Endothelial cell of umbilical vein (primary cell): ENCODE measurements at regions not wholly inside any gene's neighbourhood (a gene's known extent, or its start where the extent isn't known, plus 50 kb on each side); places are given as distances from the start of the nearest gene placed in this dataset.

ENCODE experiments used
- BruUV-seq: library from RNA; stranded (reverse); fragments of 400-500 nt; replicated peaks from 2 replicates; lab custom pipeline; 2021; lab: Mats Ljungman, UMichigan
- CTCF ChIA-PET: fragments of 300-600, 350-600 bp; sonication (Branson Sonifier 250); formaldehyde crosslinking; loops from one replicate; lab custom pipeline; 2021; ENCODE audit warnings: antibody characterized with exemption, inconsistent platforms; lab: Charles Lee
- POLR2A ChIA-PET: fragments of 300-600, 350-600 bp; sonication (Branson Sonifier 250); formaldehyde crosslinking; loops from one replicate; lab custom pipeline; 2021; ENCODE audit warnings: antibody characterized with exemption, inconsistent platforms; lab: Charles Lee
- DNase-seq: peaks from one replicate; pipeline ENCODE4 v3.0.0-alpha.2; 2011; ENCODE audit warnings: low read depth, low spot score
- FAIRE-seq: peaks from 2 replicates; lab custom pipeline; 2011; peaks lifted over from hg19 to GRCh38; lab: Jason Lieb, UNC
- H2AFZ ChIP-seq: 2 replicates; pipeline ENCODE4 v1.6.0; 2012; ENCODE audit warnings: low read depth, low read length, control low read depth, inconsistent platforms
- H3K27ac ChIP-seq: 2 replicates; pipeline ENCODE4 v1.5.1; 2011; ENCODE audit warnings: low read depth, mild to moderate bottlenecking, control low read depth, low read length, moderate library complexity; ENCODE audit not compliant: insufficient read depth
- H3K27me3 ChIP-seq, 2 experiments: 2 replicates each; pipeline versions ENCODE4 v1.6.0 to v1.6.1; 2011; ENCODE audit warnings: low read length in 2 of 2, mixed read lengths in 1 of 2; ENCODE audit not compliant: control insufficient read depth in 2 of 2, insufficient read depth in 2 of 2
- H3K36me3 ChIP-seq, 2 experiments: 2 replicates in 1 of 2; 3 replicates in 1 of 2; pipeline ENCODE4 v1.5.1; 2011; ENCODE audit warnings: low read length in 2 of 2, mild to moderate bottlenecking in 1 of 2, moderate library complexity in 1 of 2; ENCODE audit not compliant: control insufficient read depth in 2 of 2, insufficient read depth in 2 of 2; ENCODE audit errors: extremely low read depth in 1 of 2
- H3K4me1 ChIP-seq: 3 replicates; pipeline ENCODE4 v1.5.1; 2011; ENCODE audit warnings: mild to moderate bottlenecking, low read length; ENCODE audit not compliant: control insufficient read depth, insufficient read depth; ENCODE audit errors: extremely low read depth
- H3K4me2 ChIP-seq: 2 replicates; pipeline ENCODE4 v1.6.1; 2011; ENCODE audit warnings: low read length, control low read depth, mixed read lengths; ENCODE audit not compliant: insufficient read depth
- H3K4me3 ChIP-seq, 3 experiments: fragments of 200-600 bp in 1 of 3; sonication (generic), shearing (Covaris generic) in 1 of 3; replicated peaks in 1 of 3; 2 replicates each; pipeline ENCODE4 v1.5.1; 2011 to 2016; ENCODE audit warnings: control low read depth in 3 of 3, low read length in 3 of 3, mild to moderate bottlenecking in 2 of 3, inconsistent platforms in 1 of 3, low read depth in 1 of 3, moderate library complexity in 1 of 3; ENCODE audit not compliant: insufficient read depth in 1 of 3
- H3K79me2 ChIP-seq: 2 replicates; pipeline ENCODE4 v1.6.0; 2012; ENCODE audit warnings: low read length, inconsistent platforms; ENCODE audit not compliant: control insufficient read depth, insufficient read depth
- H3K9ac ChIP-seq: replicated peaks from 2 replicates; pipeline ENCODE3; 2011; ENCODE audit warnings: low read length, control low read depth; ENCODE audit not compliant: insufficient read depth; ENCODE audit errors: extremely low read depth
- H3K9me1 ChIP-seq: replicated peaks from 3 replicates; pipeline ENCODE4 v1.6.0; 2011; ENCODE audit warnings: mild to moderate bottlenecking, low read length; ENCODE audit not compliant: control insufficient read depth, insufficient read depth; ENCODE audit errors: extremely low read depth
- H3K9me3 ChIP-seq: replicated peaks from 2 replicates; pipeline ENCODE4 v1.5.1; 2012; ENCODE audit warnings: low read length, inconsistent platforms; ENCODE audit not compliant: control insufficient read depth, insufficient read depth
- H4K20me1 ChIP-seq: replicated peaks from 2 replicates; pipeline ENCODE3; 2011; ENCODE audit warnings: mild to moderate bottlenecking, low read length; ENCODE audit not compliant: control insufficient read depth, insufficient read depth; ENCODE audit errors: extremely low read depth
- CTCF ChIP-seq, 2 donors: IDR thresholded peaks; 1 replicate in 1 of 2; 2 replicates in 1 of 2; pipeline ENCODE4 v1.5.1; 2011; ENCODE audit warnings: low read length in 2 of 2, mild to moderate bottlenecking in 2 of 2, moderate library complexity in 2 of 2, control low read depth in 1 of 2, inconsistent platforms in 1 of 2, low read depth in 1 of 2; ENCODE audit not compliant: insufficient read depth in 1 of 2; ENCODE audit errors: extremely low read depth in 1 of 2
- EZH2 ChIP-seq: IDR thresholded peaks from 2 replicates; pipeline ENCODE4 v1.6.1; 2012; ENCODE audit warnings: borderline replicate concordance, low read depth, mild to moderate bottlenecking, moderate library complexity, low read length, inconsistent platforms; ENCODE audit not compliant: severe bottlenecking
- GATA2 ChIP-seq: IDR thresholded peaks from 2 replicates; pipeline ENCODE4 v1.7.0; 2011; ENCODE audit warnings: low read depth, mild to moderate bottlenecking, moderate library complexity, mixed read lengths, low read length; ENCODE audit not compliant: insufficient read length, insufficient read depth
- MAX ChIP-seq: IDR thresholded peaks from 2 replicates; pipeline ENCODE4 v1.6.1; 2011; ENCODE audit not compliant: insufficient read depth, insufficient read length
- dilution Hi-C: fragments of 300-500 bp; cut with MboI; formaldehyde crosslinking; loops from one replicate; pipeline ENCODE4 v1.15.0; 2019; ENCODE audit warnings: low sequenced_read_pairs; ENCODE audit not compliant: extremely low pct_ligation_motif_present
- intact Hi-C: fragments of 100-400 bp; cut with micrococcal nuclease; formaldehyde crosslinking; loops from one replicate; pipeline ENCODE4 v1.10.0; 2022

GRCh38 chr7:47663213-47663612 is 81.3 kb upstream of the TNS3 start:
- Histone ChIP-seq H3K4me1 (no peaks in the 10 kb centered on the region), H3K9me3 (no peaks in the 10 kb centered on the region), H4K20me1 (no peaks in the 10 kb centered on the region), H3K36me3 (no peaks in the 10 kb centered on the region), H3K9ac (no peak overlapping the region), H3K9me1 (no peaks in the 10 kb centered on the region), H3K79me2 (no peaks in the 10 kb centered on the region), H3K27me3 (no peaks in the 10 kb centered on the region), H3K27ac (no peak overlapping the region), H3K4me3 (no peak overlapping the region), H3K4me2 (no peak overlapping the region), H2AFZ (no peak overlapping the region)
- dilution Hi-C loops (no loop called here), intact Hi-C loops (no loop called here)
- ChIA-PET CTCF (interaction anchor here (1.3 to 1.6 kb wide), 2 partner anchors 22 to 36 kb away, joined by 3 read pairs; no protein-coding TSS in a partner anchor), POLR2A (no interaction called here)
- no TSS peak for BruUV-seq
- TF ChIP-seq EZH2: no peak
- no peak for TF ChIP-seq CTCF (IDR thresholded peaks at IDR 0.05; ENCODE audit: extremely low read depth in 1 of 2, insufficient read depth in 1 of 2, low read depth in 1 of 2, low read length in 2 of 2)
- no peak for TF ChIP-seq GATA2
- TF ChIP-seq MAX: no peak
- FAIRE-seq (no peak), DNase-seq (no peak)

- no peaks in the 10 kb centered on the region for H3K9me1 ChIP-seq
- no peak overlapping the region for H3K4me3 ChIP-seq
- FAIRE-seq: no peak
- H3K9ac ChIP-seq: no peak overlapping the region
- no peaks in the 10 kb centered on the region for H3K27me3 ChIP-seq
- no peaks in the 10 kb centered on the region for H3K79me2 ChIP-seq
- no peak overlapping the region for H3K4me2 ChIP-seq
- no peaks in the 10 kb centered on the region for H3K4me1 ChIP-seq
- ChIA-PET POLR2A (no interaction called here), CTCF (no interaction called here)
- dilution Hi-C loops: no loop called here
- H4K20me1 ChIP-seq: no peaks in the 10 kb centered on the region
- H3K9me3 ChIP-seq: no peaks in the 10 kb centered on the region
- no peak for DNase-seq
- no peak for TF ChIP-seq EZH2
- TF ChIP-seq CTCF (IDR thresholded peaks at IDR 0.05; ENCODE audit: extremely low read depth in 1 of 2, insufficient read depth in 1 of 2, low read depth in 1 of 2, low read length in 2 of 2): no peak
- intact Hi-C loops: no loop called here
- H2AFZ ChIP-seq: no peak overlapping the region
- no TSS peak for BruUV-seq
- H3K36me3 ChIP-seq: no peaks in the 10 kb centered on the region
- no peak overlapping the region for H3K27ac ChIP-seq
These were observed 79.3 kb upstream of the TNS3 start for GRCh38 chr7:47661051-47661714.
